HepG2 (cell line): ENCODE measurements at regions not wholly inside any gene's neighbourhood (a gene's known extent, or its start where the extent isn't known, plus 50 kb on each side); places are given as distances from the start of the nearest gene placed in this dataset.

Experiments
- ATAC-seq: fragments of 200-7000 bp; cut with Tn5 transposase; 3 replicates; pipeline ENCODE4 v1.9.1; 2020; ENCODE audit warnings: mild to moderate bottlenecking, moderate library complexity
- BruUV-seq: library from RNA; stranded (reverse); fragments of 400-500 nt; replicated peaks from 2 replicates; lab custom pipeline; 2021; lab: Mats Ljungman, UMichigan
- CTCF ChIA-PET: fragments of 300-600 bp; formaldehyde crosslinking; extraction: SDS; loops from one replicate; lab custom pipeline; 2021; ENCODE audit warnings: low total read pairs, inconsistent platforms, low intra/inter-chr PET ratio; lab: Yijun Ruan, JAX
- POLR2A ChIA-PET: fragments of 350-600 bp; sonication (Branson Sonifier 250); formaldehyde crosslinking; loops from one replicate; lab custom pipeline; 2020; ENCODE audit warnings: antibody characterized with exemption, inconsistent platforms; lab: Yijun Ruan, JAX
- DNase-seq: peaks from one replicate; pipeline ENCODE4 v3.0.0-alpha.2; 2015; ENCODE audit warnings: low spot score
- FAIRE-seq: peaks from 3 replicates; lab custom pipeline; 2011; peaks lifted over from hg19 to GRCh38; lab: Jason Lieb, UNC
- H2AFZ ChIP-seq: one replicate; pipeline ENCODE4 v1.6.1; 2011; ENCODE audit warnings: low read length, inconsistent platforms
- H3K27ac ChIP-seq: fragments of 300-600 bp; 3 replicates; pipeline ENCODE4 v1.8.0; 2011; ENCODE audit warnings: mixed run types, mild to moderate bottlenecking, mixed read lengths, low read length, inconsistent platforms; ENCODE audit not compliant: insufficient read depth; ENCODE audit errors: extremely low read length
- H3K27me3 ChIP-seq, 2 experiments: fragments of 200-600 bp in 1 of 2; 2 replicates in 1 of 2; 3 replicates in 1 of 2; pipeline versions ENCODE4 v1.6.0 to v1.8.0; 2011; ENCODE audit warnings: low read length in 2 of 2, mild to moderate bottlenecking in 2 of 2, moderate library complexity in 2 of 2, inconsistent platforms in 1 of 2; ENCODE audit not compliant: insufficient read depth in 2 of 2, control insufficient read depth in 1 of 2
- H3K36me3 ChIP-seq, 2 experiments: fragments of 200-600 bp in 1 of 2; replicated peaks in 1 of 2; 2 replicates in 1 of 2; 3 replicates in 1 of 2; pipeline versions ENCODE4 v1.5.1 to v1.8.0; 2011; ENCODE audit warnings: low read length in 2 of 2, inconsistent platforms in 1 of 2; ENCODE audit not compliant: insufficient read depth in 2 of 2, control insufficient read depth in 1 of 2
- H3K4me1 ChIP-seq: 2 replicates; pipeline ENCODE4 v1.5.1; 2012; ENCODE audit warnings: low read length, inconsistent platforms; ENCODE audit not compliant: insufficient read depth
- H3K4me2 ChIP-seq: 2 replicates; pipeline ENCODE4 v1.6.0; 2011; ENCODE audit warnings: low read depth, low read length, inconsistent platforms
- H3K4me3 ChIP-seq, 3 experiments: fragments of 200-600 bp in 1 of 3; sonication (generic), shearing (Covaris generic) in 1 of 3; replicated peaks in 1 of 3; 2 replicates each; pipeline ENCODE4 v1.5.1; 2011 to 2016; ENCODE audit warnings: low read length in 3 of 3, inconsistent platforms in 2 of 3, low read depth in 2 of 3, mild to moderate bottlenecking in 2 of 3, control low read depth in 1 of 3, mixed read lengths in 1 of 3; ENCODE audit not compliant: insufficient read depth in 1 of 3
- H3K79me2 ChIP-seq: one replicate; pipeline ENCODE4 v1.6.1; 2011; ENCODE audit warnings: low read length, inconsistent platforms; ENCODE audit not compliant: insufficient read depth
- H3K9ac ChIP-seq: 2 replicates; pipeline ENCODE4 v1.6.0; 2011; ENCODE audit warnings: mild to moderate bottlenecking, low read depth, low read length, inconsistent platforms; ENCODE audit not compliant: insufficient read depth
- H3K9me3 ChIP-seq: 2 replicates; pipeline ENCODE4 v1.5.1; 2012; ENCODE audit warnings: mild to moderate bottlenecking, low read length
- H4K20me1 ChIP-seq: 2 replicates; pipeline ENCODE4 v1.6.0; 2011; ENCODE audit warnings: inconsistent platforms, mild to moderate bottlenecking, low read length, moderate library complexity; ENCODE audit not compliant: insufficient read depth
- JARID2 ChIP-seq: sonication (generic); formaldehyde crosslinking; IDR thresholded peaks from 2 replicates; pipeline ENCODE4 v1.8.1; 2023; ENCODE audit warnings: missing genetic modification reagents, inconsistent platforms; ENCODE audit not compliant: insufficient replicate concordance
- PHF21A ChIP-seq: sonication (generic); formaldehyde crosslinking; IDR thresholded peaks from 2 replicates; pipeline ENCODE4 v1.5.0; 2020; ENCODE audit warnings: mild to moderate bottlenecking, missing genetic modification reagents
- PHF5A ChIP-seq: IDR thresholded peaks from one replicate; pipeline ENCODE4 v1.6.1; 2018; ENCODE audit warnings: low read depth, missing genetic modification reagents; ENCODE audit not compliant: unreplicated experiment
- TBX2 ChIP-seq: sonication (generic); formaldehyde crosslinking; IDR thresholded peaks from 2 replicates; pipeline ENCODE4 v1.5.0; 2020; ENCODE audit warnings: missing genetic modification reagents, mild to moderate bottlenecking, borderline replicate concordance
- ZNF281 ChIP-seq: sonication (generic); formaldehyde crosslinking; IDR thresholded peaks from 2 replicates; pipeline ENCODE4 v1.4.0; 2020; ENCODE audit warnings: missing genetic modification reagents, borderline replicate concordance
- ZNF44 ChIP-seq: sonication (generic); formaldehyde crosslinking; IDR thresholded peaks from 2 replicates; pipeline ENCODE4 v1.5.1; 2020; ENCODE audit warnings: mild to moderate bottlenecking, missing genetic modification reagents
- ZNF552 ChIP-seq: sonication (generic); formaldehyde crosslinking; IDR thresholded peaks from 2 replicates; pipeline ENCODE4 v1.9.0; 2022; ENCODE audit warnings: missing genetic modification reagents, mild to moderate bottlenecking, borderline replicate concordance
- WGBS: methylation state at CpG from one replicate; pipeline ENCODE4 v1.1.6; 2017; ENCODE audit warnings: low lambda C conversion rate; 5-methylcytosine and 5-hydroxymethylcytosine counted together
- in situ Hi-C: cut with HindIII; loops from 2 replicates; pipeline ENCODE4 v1.10.0; 2017; ENCODE audit warnings: low pct_unique_long_range_greater_than_20kb; ENCODE audit not compliant: extremely low pct_ligation_motif_present
- intact Hi-C: fragments of 100-400 bp; cut with micrococcal nuclease; formaldehyde crosslinking; loops from one replicate; pipeline ENCODE4 v1.10.0; 2022; ENCODE audit not compliant: unreplicated experiment

DNA sequence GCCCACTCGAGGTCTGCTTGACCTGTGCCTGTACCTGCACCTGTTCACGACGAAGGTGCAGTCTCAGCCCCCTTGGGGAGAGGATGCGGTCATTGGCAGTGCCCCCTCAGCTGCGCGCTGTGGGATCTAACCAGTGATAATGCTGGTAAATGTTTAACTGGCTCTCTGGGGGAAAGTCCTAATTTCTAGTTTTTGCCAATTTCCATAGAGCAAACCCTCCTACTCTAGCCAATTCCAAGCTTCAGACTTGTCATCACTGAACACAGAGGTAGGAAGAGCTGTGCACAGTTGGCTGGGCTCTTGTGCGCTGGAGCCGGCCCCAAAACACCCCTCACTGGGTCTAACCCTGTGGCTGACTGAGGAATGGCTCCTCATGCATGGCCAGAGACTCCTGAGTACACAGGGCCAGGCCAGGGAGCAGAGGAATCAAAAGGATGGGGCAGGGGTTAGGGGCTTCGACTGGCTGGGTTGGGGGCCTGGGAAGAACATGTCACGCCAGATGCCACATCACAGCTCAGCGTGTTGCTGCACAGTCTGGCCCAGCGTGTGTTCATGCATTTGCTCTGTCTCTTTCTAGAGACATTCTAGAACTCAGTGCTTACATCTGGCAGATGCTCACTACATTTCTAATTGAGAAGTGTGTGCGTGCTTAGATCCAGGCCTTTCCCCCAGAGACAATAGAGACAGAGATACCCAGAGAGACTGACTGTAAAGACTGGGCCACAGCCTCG lies 270.8 kb downstream of the BCOR start:
- no peaks in the 10 kb centered on the region for H3K9me3 ChIP-seq

More for the DNA sequence above, 270.8 kb downstream of the BCOR start:
- Histone ChIP-seq H3K27me3 (no peaks in the 10 kb centered on the region), H4K20me1 (no peaks in the 10 kb centered on the region), H3K4me2 (no peak overlapping the region)
- no peak for TF ChIP-seq PHF21A
- no peak for TF ChIP-seq PHF5A (CRISPR knock-in tag)
- TF ChIP-seq ZNF552 (CRISPR knock-in tag): no peak
- no peak for TF ChIP-seq TBX2 (CRISPR knock-in tag)
- no peak for TF ChIP-seq ZNF44
- no peak for TF ChIP-seq JARID2 (CRISPR knock-in tag)
- TF ChIP-seq ZNF281 (CRISPR knock-in tag): no peak
- TF ChIP-seq, all 625 proteins: peak for 0
- in situ Hi-C loops (no loop called here), intact Hi-C loops (no loop called here)
- no peaks in the 10 kb centered on the region for H3K36me3 ChIP-seq
- H3K4me1 ChIP-seq: peaks cover 13% of the 10 kb centered on the region
- FAIRE-seq: no peak
- CTCF ChIA-PET: no interaction called here
- POLR2A ChIA-PET: no interaction called here
- BruUV-seq: no TSS peak
- no peak overlapping the region for H3K27ac ChIP-seq
- no peak overlapping the region for H3K4me3 ChIP-seq
- no peak overlapping the region for H3K9ac ChIP-seq
- no peak; the same call in 1 of the 3 replicates for ATAC-seq
- DNase-seq: no peak
- H3K79me2 ChIP-seq: no peaks in the 10 kb centered on the region
- 0% methylated on average over 4 of the region's 14 CpGs for WGBS
- no peak overlapping the region for H2AFZ ChIP-seq
